ENCODE measurements at regions not wholly inside any gene's neighbourhood (a gene's known extent, or its start where the extent isn't known, plus 50 kb on each side); places are given as distances from the start of the nearest gene placed in this dataset.

- Histone ChIP-seq H3K9me3 (ENCODE audit: control insufficient read depth in 2 of 2, insufficient read depth in 1 of 2, low read depth in 1 of 2, low read length in 1 of 2) (no peaks in the 10 kb centered on the region), H3K4me3 (ENCODE audit: low read depth in 1 of 3, low read length in 3 of 3) (no peak overlapping the region), H3K36me3 (ENCODE audit: control insufficient read depth in 3 of 3, insufficient read depth in 2 of 3, low read depth in 1 of 3, low read length in 3 of 3) (no peaks in the 10 kb centered on the region), H3K4me1 (ENCODE audit: control insufficient read depth in 3 of 3, insufficient read depth in 2 of 3, low read depth in 1 of 3, low read length in 2 of 3) (no peaks in the 10 kb centered on the region), H3K27me3 (ENCODE audit: control insufficient read depth in 3 of 3, insufficient read depth in 3 of 3, low read length in 3 of 3) (no peaks in the 10 kb centered on the region), H3K27ac (ENCODE audit: low read depth in 1 of 3, low read length in 2 of 3) (no peak overlapping the region)
- 49 to 53% (median 50%) methylated on average over 2 of the region's 2 CpGs for WGBS, 3 donors
- DNase-seq (peak in 1 of 2 donors; percentile 5), FAIRE-seq (no peak)
Measured at GRCh38 chr18:34548120-34548972, 161.8 kb upstream of the DTNA start.

- FAIRE-seq (no peak), DNase-seq (no peak)
- WGBS, 3 donors: 72 to 86% (median 85%) methylated on average over 2 of the region's 2 CpGs
- Histone ChIP-seq H3K4me1 (ENCODE audit: control insufficient read depth in 3 of 3, insufficient read depth in 2 of 3, low read depth in 1 of 3, low read length in 2 of 3) (no peaks in the 10 kb centered on the region), H3K36me3 (ENCODE audit: control insufficient read depth in 3 of 3, insufficient read depth in 2 of 3, low read depth in 1 of 3, low read length in 3 of 3) (no peaks in the 10 kb centered on the region), H3K9me3 (ENCODE audit: control insufficient read depth in 2 of 2, insufficient read depth in 1 of 2, low read depth in 1 of 2, low read length in 1 of 2) (no peaks in the 10 kb centered on the region), H3K27ac (ENCODE audit: low read depth in 1 of 3, low read length in 2 of 3) (no peak overlapping the region), H3K27me3 (ENCODE audit: control insufficient read depth in 3 of 3, insufficient read depth in 3 of 3, low read length in 3 of 3) (no peaks in the 10 kb centered on the region), H3K4me3 (ENCODE audit: low read depth in 1 of 3, low read length in 3 of 3) (no peak overlapping the region)
Measured at GRCh38 chr18:34548973-34549294, 161.2 kb upstream of the DTNA start.

GRCh38 chr18:34549367-34549766, 160.7 kb upstream of the DTNA start:
- DNase-seq (no peak), FAIRE-seq (no peak)
- H3K4me3 ChIP-seq (ENCODE audit: low read depth in 1 of 3, low read length in 3 of 3): no peak overlapping the region
- no peaks in the 10 kb centered on the region for H3K27me3 ChIP-seq (ENCODE audit: control insufficient read depth in 3 of 3, insufficient read depth in 3 of 3, low read length in 3 of 3)
- no peaks in the 10 kb centered on the region for H3K9me3 ChIP-seq (ENCODE audit: control insufficient read depth in 2 of 2, insufficient read depth in 1 of 2, low read depth in 1 of 2, low read length in 1 of 2)
- no peak overlapping the region for H3K27ac ChIP-seq (ENCODE audit: low read depth in 1 of 3, low read length in 2 of 3)
- H3K4me1 ChIP-seq (ENCODE audit: control insufficient read depth in 3 of 3, insufficient read depth in 2 of 3, low read depth in 1 of 3, low read length in 2 of 3): no peaks in the 10 kb centered on the region
- H3K36me3 ChIP-seq (ENCODE audit: control insufficient read depth in 3 of 3, insufficient read depth in 2 of 3, low read depth in 1 of 3, low read length in 3 of 3): no peaks in the 10 kb centered on the region

- no peaks in the 10 kb centered on the region for H3K4me1 ChIP-seq (ENCODE audit: control insufficient read depth in 3 of 3, insufficient read depth in 2 of 3, low read depth in 1 of 3, low read length in 2 of 3)
- H3K27ac ChIP-seq (ENCODE audit: low read depth in 1 of 3, low read length in 2 of 3): no peak overlapping the region
- no peaks in the 10 kb centered on the region for H3K27me3 ChIP-seq (ENCODE audit: control insufficient read depth in 3 of 3, insufficient read depth in 3 of 3, low read length in 3 of 3)
- H3K9me3 ChIP-seq (ENCODE audit: control insufficient read depth in 2 of 2, insufficient read depth in 1 of 2, low read depth in 1 of 2, low read length in 1 of 2): no peaks in the 10 kb centered on the region
- WGBS, 3 donors: 77 to 93% (median 82%) methylated on average over 4 of the region's 4 CpGs
- no peak overlapping the region for H3K4me3 ChIP-seq (ENCODE audit: low read depth in 1 of 3, low read length in 3 of 3)
- FAIRE-seq (no peak), DNase-seq (no peak)
- no peaks in the 10 kb centered on the region for H3K36me3 ChIP-seq (ENCODE audit: control insufficient read depth in 3 of 3, insufficient read depth in 2 of 3, low read depth in 1 of 3, low read length in 3 of 3)
Measured at GRCh38 chr18:34550156-34550555, 159.9 kb upstream of the DTNA start.

GRCh38 chr18:34550902-34551301, 159.2 kb upstream of the DTNA start:
- Histone ChIP-seq H3K27ac (ENCODE audit: low read depth in 1 of 3, low read length in 2 of 3) (no peak overlapping the region), H3K4me1 (ENCODE audit: control insufficient read depth in 3 of 3, insufficient read depth in 2 of 3, low read depth in 1 of 3, low read length in 2 of 3) (no peaks in the 10 kb centered on the region), H3K4me3 (ENCODE audit: low read depth in 1 of 3, low read length in 3 of 3) (no peak overlapping the region), H3K27me3 (ENCODE audit: control insufficient read depth in 3 of 3, insufficient read depth in 3 of 3, low read length in 3 of 3) (no peaks in the 10 kb centered on the region), H3K9me3 (ENCODE audit: control insufficient read depth in 2 of 2, insufficient read depth in 1 of 2, low read depth in 1 of 2, low read length in 1 of 2) (no peaks in the 10 kb centered on the region), H3K36me3 (ENCODE audit: control insufficient read depth in 3 of 3, insufficient read depth in 2 of 3, low read depth in 1 of 3, low read length in 3 of 3) (no peaks in the 10 kb centered on the region)
- FAIRE-seq: no peak
- no peak for DNase-seq
- WGBS, 3 donors: 85 to 100% (median 91%) methylated on average over 1 of the region's 1 CpG

- FAIRE-seq: no peak
- H3K27ac ChIP-seq (ENCODE audit: low read depth in 1 of 3, low read length in 2 of 3): no peak overlapping the region
- no peaks in the 10 kb centered on the region for H3K27me3 ChIP-seq (ENCODE audit: control insufficient read depth in 3 of 3, insufficient read depth in 3 of 3, low read length in 3 of 3)
- no peaks in the 10 kb centered on the region for H3K4me1 ChIP-seq (ENCODE audit: control insufficient read depth in 3 of 3, insufficient read depth in 2 of 3, low read depth in 1 of 3, low read length in 2 of 3)
- DNase-seq: no peak
- H3K9me3 ChIP-seq (ENCODE audit: control insufficient read depth in 2 of 2, insufficient read depth in 1 of 2, low read depth in 1 of 2, low read length in 1 of 2): no peaks in the 10 kb centered on the region
- whole genome bisulfite sequencing, 3 donors: 84 to 88% (median 87%) methylated on average over 2 of the region's 2 CpGs
- H3K4me3 ChIP-seq (ENCODE audit: low read depth in 1 of 3, low read length in 3 of 3): no peak overlapping the region
- H3K36me3 ChIP-seq (ENCODE audit: control insufficient read depth in 3 of 3, insufficient read depth in 2 of 3, low read depth in 1 of 3, low read length in 3 of 3): no peaks in the 10 kb centered on the region
Measured at GRCh38 chr18:34551824-34552223, 158.3 kb upstream of the DTNA start.

- 69 to 74% (median 72%) methylated on average over 6 of the region's 6 CpGs for WGBS, 3 donors
- Histone ChIP-seq H3K4me1 (ENCODE audit: control insufficient read depth in 3 of 3, insufficient read depth in 2 of 3, low read depth in 1 of 3, low read length in 2 of 3) (no peaks in the 10 kb centered on the region), H3K4me3 (ENCODE audit: low read depth in 1 of 3, low read length in 3 of 3) (no peak overlapping the region), H3K27ac (ENCODE audit: low read depth in 1 of 3, low read length in 2 of 3) (no peak overlapping the region), H3K27me3 (ENCODE audit: control insufficient read depth in 3 of 3, insufficient read depth in 3 of 3, low read length in 3 of 3) (no peaks in the 10 kb centered on the region), H3K36me3 (ENCODE audit: control insufficient read depth in 3 of 3, insufficient read depth in 2 of 3, low read depth in 1 of 3, low read length in 3 of 3) (no peaks in the 10 kb centered on the region), H3K9me3 (ENCODE audit: control insufficient read depth in 2 of 2, insufficient read depth in 1 of 2, low read depth in 1 of 2, low read length in 1 of 2) (no peaks in the 10 kb centered on the region)
- no peak for FAIRE-seq
- no peak for DNase-seq
Measured at GRCh38 chr18:34562252-34562870, 147.7 kb upstream of the DTNA start.

- no peak overlapping the region for H3K4me3 ChIP-seq (ENCODE audit: low read depth in 1 of 3, low read length in 3 of 3)
- H3K27me3 ChIP-seq (ENCODE audit: control insufficient read depth in 3 of 3, insufficient read depth in 3 of 3, low read length in 3 of 3): no peaks in the 10 kb centered on the region
- FAIRE-seq: no peak
- WGBS, 3 donors: 88 to 95% (median 94%) methylated on average over 2 of the region's 2 CpGs
- no peak overlapping the region for H3K27ac ChIP-seq (ENCODE audit: low read depth in 1 of 3, low read length in 2 of 3)
- H3K9me3 ChIP-seq (ENCODE audit: control insufficient read depth in 2 of 2, insufficient read depth in 1 of 2, low read depth in 1 of 2, low read length in 1 of 2): no peaks in the 10 kb centered on the region
- H3K36me3 ChIP-seq (ENCODE audit: control insufficient read depth in 3 of 3, insufficient read depth in 2 of 3, low read depth in 1 of 3, low read length in 3 of 3): no peaks in the 10 kb centered on the region
- DNase-seq: no peak
- H3K4me1 ChIP-seq (ENCODE audit: control insufficient read depth in 3 of 3, insufficient read depth in 2 of 3, low read depth in 1 of 3, low read length in 2 of 3): no peaks in the 10 kb centered on the region
Measured at GRCh38 chr18:34567857-34568256, 142.2 kb upstream of the DTNA start.

- no peak for DNase-seq
- no peaks in the 10 kb centered on the region for H3K4me1 ChIP-seq (ENCODE audit: control insufficient read depth in 3 of 3, insufficient read depth in 2 of 3, low read depth in 1 of 3, low read length in 2 of 3)
Measured at GRCh38 chr18:34576622-34577021, 133.5 kb upstream of the DTNA start.

More at GRCh38 chr18:34576622-34577021, 133.5 kb upstream of the DTNA start:
- H3K27me3 ChIP-seq (ENCODE audit: control insufficient read depth in 3 of 3, insufficient read depth in 3 of 3, low read length in 3 of 3): no peaks in the 10 kb centered on the region
- H3K36me3 ChIP-seq (ENCODE audit: control insufficient read depth in 3 of 3, insufficient read depth in 2 of 3, low read depth in 1 of 3, low read length in 3 of 3): no peaks in the 10 kb centered on the region
- no peak overlapping the region for H3K27ac ChIP-seq (ENCODE audit: low read depth in 1 of 3, low read length in 2 of 3)
- 76 to 87% (median 85%) methylated on average over 6 of the region's 6 CpGs for WGBS, 3 donors
- no peak for FAIRE-seq
- peaks cover 0 to 8% of the 10 kb centered on the region in 2 donors for H3K9me3 ChIP-seq (ENCODE audit: control insufficient read depth in 2 of 2, insufficient read depth in 1 of 2, low read depth in 1 of 2, low read length in 1 of 2)
- no peak overlapping the region for H3K4me3 ChIP-seq (ENCODE audit: low read depth in 1 of 3, low read length in 3 of 3)

Data from small intestine (tissue), 7 donors.